HFF-Myc (cell line): ENCODE measurements at regions not wholly inside any gene's neighbourhood (a gene's known extent, or its start where the extent isn't known, plus 50 kb on each side); places are given as distances from the start of the nearest gene placed in this dataset.

Source experiments
- DNase-seq: peaks from one replicate; pipeline ENCODE4 v3.0.0-alpha.2; 2011; ENCODE audit warnings: low read depth; ENCODE audit errors: extremely low read depth
- H3K4me3 ChIP-seq: replicated peaks from 2 replicates; pipeline ENCODE4 v1.5.1; 2011; ENCODE audit warnings: low read depth, mild to moderate bottlenecking, control low read depth, low read length
- TF ChIP-seq, protein P1 (sequence below): IDR thresholded peaks from 2 replicates; pipeline ENCODE4 v1.5.1; 2012; ENCODE audit warnings: mild to moderate bottlenecking, low read depth, low read length, control low read depth; ENCODE audit errors: missing control alignments

DNA sequence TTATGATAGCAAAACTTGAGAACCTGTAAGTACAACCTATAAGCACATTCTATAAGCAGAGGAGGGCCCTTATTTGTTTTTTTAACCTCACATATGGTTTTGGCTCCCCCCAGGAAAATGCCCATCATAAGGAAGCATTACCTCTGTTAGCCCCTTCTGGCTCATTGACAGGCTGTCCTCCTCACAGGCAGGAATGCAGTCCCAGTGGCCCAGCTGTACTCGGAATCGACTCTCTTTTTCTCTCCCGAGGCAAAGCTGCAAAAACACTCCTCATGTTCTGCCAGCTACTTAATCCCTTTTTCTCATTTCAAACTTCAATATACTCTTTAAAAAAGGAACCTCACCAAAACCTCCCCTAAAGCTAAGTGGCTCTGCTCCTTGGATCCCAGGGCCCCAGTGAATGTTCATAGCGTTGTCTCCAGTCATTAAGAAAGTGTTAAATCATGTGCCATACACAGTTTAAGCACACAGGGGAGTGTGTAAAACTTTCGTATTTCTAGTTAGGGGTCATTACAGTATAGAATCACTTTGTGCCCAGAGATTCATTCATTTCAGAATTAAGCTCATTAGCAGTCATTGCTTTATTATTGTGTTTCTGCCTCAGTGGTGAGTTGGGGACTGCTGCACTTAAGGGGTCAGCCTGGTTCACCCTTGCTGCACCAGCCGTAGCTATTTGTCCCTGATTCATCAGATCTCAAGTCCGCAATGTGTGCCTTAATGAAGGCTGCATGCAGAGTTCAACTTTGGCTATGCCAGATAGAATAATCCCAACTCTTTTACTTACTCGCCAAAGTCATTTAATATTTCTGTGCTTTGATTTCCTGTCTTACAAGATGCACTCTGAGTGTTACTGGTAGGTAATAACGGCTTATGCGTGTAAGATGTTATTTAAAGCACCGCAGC is 57.6 kb downstream of the JRKL start:
- no peak overlapping the region for H3K4me3 ChIP-seq
- no peak for DNase-seq
- TF ChIP-seq, protein P1, sequence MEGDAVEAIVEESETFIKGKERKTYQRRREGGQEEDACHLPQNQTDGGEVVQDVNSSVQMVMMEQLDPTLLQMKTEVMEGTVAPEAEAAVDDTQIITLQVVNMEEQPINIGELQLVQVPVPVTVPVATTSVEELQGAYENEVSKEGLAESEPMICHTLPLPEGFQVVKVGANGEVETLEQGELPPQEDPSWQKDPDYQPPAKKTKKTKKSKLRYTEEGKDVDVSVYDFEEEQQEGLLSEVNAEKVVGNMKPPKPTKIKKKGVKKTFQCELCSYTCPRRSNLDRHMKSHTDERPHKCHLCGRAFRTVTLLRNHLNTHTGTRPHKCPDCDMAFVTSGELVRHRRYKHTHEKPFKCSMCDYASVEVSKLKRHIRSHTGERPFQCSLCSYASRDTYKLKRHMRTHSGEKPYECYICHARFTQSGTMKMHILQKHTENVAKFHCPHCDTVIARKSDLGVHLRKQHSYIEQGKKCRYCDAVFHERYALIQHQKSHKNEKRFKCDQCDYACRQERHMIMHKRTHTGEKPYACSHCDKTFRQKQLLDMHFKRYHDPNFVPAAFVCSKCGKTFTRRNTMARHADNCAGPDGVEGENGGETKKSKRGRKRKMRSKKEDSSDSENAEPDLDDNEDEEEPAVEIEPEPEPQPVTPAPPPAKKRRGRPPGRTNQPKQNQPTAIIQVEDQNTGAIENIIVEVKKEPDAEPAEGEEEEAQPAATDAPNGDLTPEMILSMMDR: no peak

DNA sequence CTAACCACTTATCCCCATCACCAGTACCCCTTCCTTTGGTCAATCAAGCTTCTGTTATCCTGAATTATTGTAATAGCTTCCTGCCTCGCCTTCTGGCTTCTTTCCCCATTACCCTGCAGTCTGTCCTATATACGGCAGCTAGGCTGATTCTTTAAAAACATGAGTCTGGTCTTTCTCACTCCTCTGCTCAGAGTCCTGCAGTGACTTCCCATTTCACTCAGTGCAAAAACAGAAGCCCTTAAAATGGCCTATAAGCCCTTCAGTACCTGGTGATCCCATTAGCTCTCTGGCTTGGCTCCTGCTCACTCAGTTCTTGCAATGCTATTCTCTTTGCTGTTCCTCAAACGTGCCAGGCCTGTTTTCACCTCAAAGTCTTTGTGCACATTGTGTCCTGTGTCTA is 58.4 kb downstream of the JRKL start:
- no peak for DNase-seq
- TF ChIP-seq, protein P1: no peak
- H3K4me3 ChIP-seq: no peak overlapping the region

DNA sequence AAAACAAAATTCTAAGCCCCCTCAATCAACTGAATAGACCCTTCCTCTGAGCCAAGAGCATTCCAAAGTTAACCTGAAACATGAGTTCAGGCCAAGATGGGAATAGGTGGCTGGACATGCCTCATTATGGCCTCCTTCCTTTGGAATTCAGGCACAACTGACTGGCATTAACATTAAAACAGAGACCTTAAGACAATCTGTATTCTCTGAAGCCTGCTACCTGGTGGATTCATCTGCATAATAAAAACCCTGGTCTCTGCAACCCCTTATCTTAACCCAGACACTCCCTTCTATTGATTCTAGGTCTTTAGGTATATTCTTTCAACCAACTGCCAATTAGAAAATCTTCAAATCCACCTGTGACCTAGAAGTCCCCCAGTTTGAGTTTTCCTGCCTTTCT is 66.3 kb downstream of the JRKL start:
- TF ChIP-seq, protein P1: no peak
- no peak overlapping the region for H3K4me3 ChIP-seq
- DNase-seq: no peak

DNA sequence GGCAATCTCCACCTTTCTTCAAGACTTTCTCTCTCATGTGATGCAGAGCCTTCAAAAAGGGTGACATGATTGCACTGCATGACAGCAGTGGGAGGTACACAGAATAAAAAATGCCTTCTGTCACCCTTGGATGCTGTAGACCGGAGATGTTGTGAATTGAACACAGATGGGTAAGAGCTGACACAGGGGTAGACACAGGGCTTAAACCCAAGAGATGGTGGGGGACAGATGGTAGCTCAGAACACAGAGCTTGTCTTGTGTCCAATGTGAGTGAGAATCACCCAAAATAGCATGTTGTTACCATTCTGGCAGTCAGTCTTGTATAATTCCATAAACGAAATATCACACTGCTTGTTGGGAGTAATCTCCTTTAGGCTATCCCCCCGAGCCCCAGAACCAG is 69.9 kb downstream of the JRKL start:
- TF ChIP-seq, protein P1: no peak

DNA sequence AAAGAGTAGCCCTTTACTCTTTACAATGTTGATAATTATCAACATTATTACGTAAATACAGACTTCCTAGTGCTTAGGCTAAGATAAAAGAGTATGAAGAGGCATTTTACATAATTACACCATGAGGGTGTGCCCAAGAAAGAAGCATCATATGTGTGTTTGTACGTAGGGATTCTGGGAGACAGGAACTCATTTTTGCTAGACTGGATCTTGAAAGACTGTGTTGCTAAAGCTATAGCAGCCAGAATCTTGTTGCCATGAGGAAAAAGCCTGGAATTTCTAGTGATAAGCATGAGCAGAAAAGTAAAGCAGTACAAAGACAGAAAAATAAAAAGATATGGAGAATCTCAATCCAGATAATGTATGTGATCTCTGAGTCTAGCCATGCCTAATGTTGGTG is 72.1 kb downstream of the JRKL start:
- TF ChIP-seq, protein P1: no peak
- H3K4me3 ChIP-seq: no peak overlapping the region
- no peak for DNase-seq

More for the DNA sequence above, 69.9 kb downstream of the JRKL start:
- no peak for DNase-seq
- H3K4me3 ChIP-seq: no peak overlapping the region

DNA sequence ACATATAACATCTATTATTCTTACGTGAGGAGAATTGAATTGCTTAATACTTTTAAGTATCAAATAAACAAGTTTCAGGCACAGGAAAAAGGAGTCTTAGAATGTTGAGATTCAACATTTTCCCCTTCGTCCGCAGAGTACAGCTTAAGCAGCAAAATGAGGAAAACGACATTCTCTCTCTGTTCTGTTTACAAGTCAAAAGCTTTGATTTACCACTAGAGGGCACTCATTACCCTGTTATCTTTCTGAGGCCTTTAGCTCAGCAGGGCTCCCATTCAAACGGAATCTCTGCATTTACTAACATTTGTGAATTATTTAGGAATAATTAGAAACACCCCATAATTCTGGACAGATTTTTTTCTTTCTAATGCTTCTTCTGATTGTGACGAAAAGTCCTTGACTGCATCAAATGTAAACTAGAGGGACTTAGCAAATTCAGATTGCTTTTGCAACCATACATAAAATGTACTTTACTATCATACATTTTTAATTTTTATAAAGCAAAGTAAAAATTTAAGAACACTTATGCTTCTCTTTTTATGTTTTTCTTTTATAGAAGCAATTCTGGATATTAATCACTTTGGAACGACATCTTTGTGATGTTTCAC is 75.0 kb downstream of the JRKL start:
- H3K4me3 ChIP-seq: no peak overlapping the region

More for the DNA sequence above, 75.0 kb downstream of the JRKL start:
- TF ChIP-seq, protein P1: peak; percentile 64
- DNase-seq: peak; percentile 56
